HEK293 (cell line): ENCODE measurements at regions not wholly inside any gene's neighbourhood (a gene's known extent, or its start where the extent isn't known, plus 50 kb on each side); places are given as distances from the start of the nearest gene placed in this dataset.

Experiments
- BCL6B ChIP-seq: fragments of 450-650 bp; formaldehyde crosslinking; IDR thresholded peaks from 2 replicates; pipeline ENCODE4 v1.5.1; 2017; ENCODE audit warnings: missing biosample characterization, missing genetic modification characterization
- CTCF ChIP-seq: fragments of 450-650 bp; formaldehyde crosslinking; IDR thresholded peaks from 2 replicates; pipeline ENCODE4 v1.5.1; 2016; ENCODE audit warnings: missing biosample characterization, missing genetic modification characterization
- GLIS1 ChIP-seq: fragments of 450-650 bp; formaldehyde crosslinking; IDR thresholded peaks from 2 replicates; pipeline ENCODE4 v1.5.1; 2016; ENCODE audit warnings: missing biosample characterization, missing genetic modification characterization
- MYNN ChIP-seq: fragments of 450-650 bp; formaldehyde crosslinking; IDR thresholded peaks from 2 replicates; pipeline ENCODE4 v1.5.1; 2016; ENCODE audit warnings: missing biosample characterization, missing genetic modification characterization, borderline replicate concordance
- PRDM6 ChIP-seq: fragments of 450-650 bp; formaldehyde crosslinking; IDR thresholded peaks from 2 replicates; pipeline ENCODE4 v1.5.1; 2017; ENCODE audit warnings: missing biosample characterization, missing genetic modification characterization
- SCRT1 ChIP-seq: fragments of 450-650 bp; formaldehyde crosslinking; IDR thresholded peaks from 2 replicates; pipeline ENCODE4 v1.5.1; 2016; ENCODE audit warnings: missing biosample characterization, missing genetic modification characterization, borderline replicate concordance
- ZNF138 ChIP-seq: fragments of 450-650 bp; formaldehyde crosslinking; IDR thresholded peaks from 2 replicates; pipeline ENCODE4 v1.5.1; 2016; ENCODE audit warnings: missing biosample characterization, missing genetic modification characterization, borderline replicate concordance
- ZNF280C ChIP-seq: fragments of 450-650 bp; formaldehyde crosslinking; IDR thresholded peaks from 2 replicates; pipeline ENCODE4 v1.5.1; 2016; ENCODE audit warnings: missing biosample characterization, missing genetic modification characterization
- ZNF707 ChIP-seq: fragments of 450-650 bp; formaldehyde crosslinking; IDR thresholded peaks from 2 replicates; pipeline ENCODE4 v1.5.1; 2016; ENCODE audit warnings: missing biosample characterization, missing genetic modification characterization
- ZSCAN23 ChIP-seq: fragments of 450-650 bp; formaldehyde crosslinking; IDR thresholded peaks from 2 replicates; pipeline ENCODE4 v1.5.1; 2016; ENCODE audit warnings: missing biosample characterization, missing genetic modification characterization

GRCh38 chr6:9517806-9518205 is 897.1 kb downstream of the TFAP2A start:
- TF ChIP-seq SCRT1: no peak
- no peak for TF ChIP-seq ZSCAN23 (tag by site-specific recombination)
- TF ChIP-seq ZNF280C (tag by site-specific recombination): no peak
- TF ChIP-seq CTCF (tag by site-specific recombination): no peak
- TF ChIP-seq BCL6B (tag by site-specific recombination): no peak
- TF ChIP-seq PRDM6 (tag by site-specific recombination): no peak
- TF ChIP-seq ZNF138 (tag by site-specific recombination): no peak
- no peak for TF ChIP-seq ZNF707 (tag by site-specific recombination)
- no peak for TF ChIP-seq MYNN (tag by site-specific recombination)
- no peak for TF ChIP-seq GLIS1 (tag by site-specific recombination)
